DOHH2 (cell line): ENCODE measurements at regions not wholly inside any gene's neighbourhood (a gene's known extent, or its start where the extent isn't known, plus 50 kb on each side); places are given as distances from the start of the nearest gene placed in this dataset.

Source experiments
- H3F3A ChIP-seq: fragments of 200-600 bp; sonication (generic), shearing (Covaris generic); 2 replicates; pipeline ENCODE4 v1.6.0; 2016; ENCODE audit warnings: antibody characterized with exemption, mild to moderate bottlenecking; ENCODE audit not compliant: control insufficient read depth, insufficient read depth
- H3K27ac ChIP-seq: fragments of 200-600 bp; sonication (generic); 2 replicates; pipeline ENCODE4 v1.5.1; 2014; ENCODE audit warnings: low read depth, mild to moderate bottlenecking, low read length, moderate library complexity
- H3K27me3 ChIP-seq: fragments of 200-600 bp; sonication (generic); 2 replicates; pipeline ENCODE4 v1.6.1; 2014; ENCODE audit warnings: mild to moderate bottlenecking, low read length, mixed read lengths; ENCODE audit not compliant: control insufficient read depth
- H3K36me3 ChIP-seq: fragments of 200-600 bp; sonication (generic); 2 replicates; pipeline ENCODE4 v1.6.1; 2014; ENCODE audit warnings: mild to moderate bottlenecking, low read length, moderate library complexity, mixed read lengths; ENCODE audit not compliant: control insufficient read depth
- H3K4me1 ChIP-seq: fragments of 200-600 bp; sonication (generic); 2 replicates; pipeline ENCODE4 v1.6.1; 2014; ENCODE audit warnings: mild to moderate bottlenecking, low read length, mixed read lengths; ENCODE audit not compliant: control insufficient read depth
- H3K4me2 ChIP-seq: fragments of 200-600 bp; sonication (generic); 2 replicates; pipeline ENCODE4 v1.6.0; 2014; ENCODE audit warnings: mild to moderate bottlenecking, low read length, moderate library complexity
- H3K4me3 ChIP-seq: fragments of 200-600 bp; sonication (generic); 2 replicates; pipeline ENCODE4 v1.5.1; 2014; ENCODE audit warnings: mild to moderate bottlenecking, low read length, mixed read lengths
- H3K79me2 ChIP-seq: fragments of 200-600 bp; sonication (generic); 2 replicates; pipeline ENCODE4 v1.6.1; 2014; ENCODE audit warnings: mild to moderate bottlenecking, low read length, mixed read lengths; ENCODE audit not compliant: control insufficient read depth
- H3K9me2 ChIP-seq: fragments of 200-600 bp; sonication (generic); replicated peaks from 2 replicates; pipeline ENCODE4 v1.6.1; 2014; ENCODE audit warnings: mild to moderate bottlenecking, low read length, mixed read lengths; ENCODE audit not compliant: control insufficient read depth
- H3K9me3 ChIP-seq: fragments of 200-600 bp; sonication (generic); 2 replicates; pipeline ENCODE4 v1.6.1; 2014; ENCODE audit warnings: antibody characterized with exemption, low read length, mixed read lengths; ENCODE audit not compliant: control insufficient read depth, insufficient read depth
- H4K20me1 ChIP-seq: fragments of 200-600 bp; sonication (generic); 2 replicates; pipeline ENCODE4 v1.6.0; 2014; ENCODE audit warnings: low read depth, mild to moderate bottlenecking, antibody characterized with exemption, low read length, moderate library complexity; ENCODE audit not compliant: control insufficient read depth, insufficient read depth
- EZH2phosphoT487 ChIP-seq: fragments of 200-600 bp; sonication (generic); IDR thresholded peaks from 2 replicates; pipeline ENCODE4 v1.6.1; 2017; ENCODE audit warnings: borderline replicate concordance, mild to moderate bottlenecking, antibody characterized with exemption, low read length, moderate library complexity, mixed read lengths
- TF ChIP-seq, protein P1 (sequence below): fragments of 200-600 bp; sonication (generic); IDR thresholded peaks from one replicate; pipeline ENCODE4 v1.5.1; 2014; ENCODE audit warnings: antibody characterized with exemption, mild to moderate bottlenecking, low read depth, low read length; ENCODE audit not compliant: poor library complexity, severe bottlenecking

DNA sequence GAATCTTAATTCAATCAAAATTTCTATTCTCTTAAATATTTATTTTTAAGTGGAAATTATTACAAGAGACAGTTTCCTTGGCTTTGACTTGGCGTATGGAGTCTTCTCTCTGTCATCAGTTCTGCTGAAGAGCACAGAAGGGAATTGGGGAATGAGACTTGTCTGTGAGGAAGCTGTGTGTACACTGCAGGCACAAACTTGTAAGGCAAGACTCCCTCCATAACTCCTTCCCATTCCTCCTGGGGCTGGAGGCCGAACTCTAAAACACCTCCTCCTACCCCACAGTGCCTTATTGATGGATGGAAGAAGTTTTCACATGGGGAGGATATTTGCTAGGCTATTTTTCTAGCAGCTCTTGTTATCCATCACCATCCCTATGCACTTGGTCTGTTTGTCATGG lies 187.4 kb upstream of the ELL2 start:
- H3K79me2 ChIP-seq, result no peaks in the 10 kb centered on the region
- H3K9me2 ChIP-seq, result no peaks in the 10 kb centered on the region
- no peak overlapping the region for H3K4me3 ChIP-seq
- no peaks in the 10 kb centered on the region for H3K36me3 ChIP-seq
- H3K4me2 ChIP-seq, result no peak overlapping the region
- no peaks in the 10 kb centered on the region for H3K27me3 ChIP-seq
- H3K9me3 ChIP-seq, result no peaks in the 10 kb centered on the region
- H4K20me1 ChIP-seq, result no peaks in the 10 kb centered on the region
- no peak overlapping the region for H3K27ac ChIP-seq
- no peaks in the 10 kb centered on the region for H3K4me1 ChIP-seq
- TF ChIP-seq EZH2phosphoT487, result no peak
- TF ChIP-seq, protein P1, sequence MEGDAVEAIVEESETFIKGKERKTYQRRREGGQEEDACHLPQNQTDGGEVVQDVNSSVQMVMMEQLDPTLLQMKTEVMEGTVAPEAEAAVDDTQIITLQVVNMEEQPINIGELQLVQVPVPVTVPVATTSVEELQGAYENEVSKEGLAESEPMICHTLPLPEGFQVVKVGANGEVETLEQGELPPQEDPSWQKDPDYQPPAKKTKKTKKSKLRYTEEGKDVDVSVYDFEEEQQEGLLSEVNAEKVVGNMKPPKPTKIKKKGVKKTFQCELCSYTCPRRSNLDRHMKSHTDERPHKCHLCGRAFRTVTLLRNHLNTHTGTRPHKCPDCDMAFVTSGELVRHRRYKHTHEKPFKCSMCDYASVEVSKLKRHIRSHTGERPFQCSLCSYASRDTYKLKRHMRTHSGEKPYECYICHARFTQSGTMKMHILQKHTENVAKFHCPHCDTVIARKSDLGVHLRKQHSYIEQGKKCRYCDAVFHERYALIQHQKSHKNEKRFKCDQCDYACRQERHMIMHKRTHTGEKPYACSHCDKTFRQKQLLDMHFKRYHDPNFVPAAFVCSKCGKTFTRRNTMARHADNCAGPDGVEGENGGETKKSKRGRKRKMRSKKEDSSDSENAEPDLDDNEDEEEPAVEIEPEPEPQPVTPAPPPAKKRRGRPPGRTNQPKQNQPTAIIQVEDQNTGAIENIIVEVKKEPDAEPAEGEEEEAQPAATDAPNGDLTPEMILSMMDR, result no peak
- H3F3A ChIP-seq, result no peaks in the 10 kb centered on the region

GRCh38 chr5:96148376-96148775 lies 186.7 kb upstream of the ELL2 start:
- H3K4me1 ChIP-seq, result no peaks in the 10 kb centered on the region
- TF ChIP-seq EZH2phosphoT487, result no peak
- TF ChIP-seq, protein P1, result no peak
- H3K27ac ChIP-seq, result no peak overlapping the region
- H3K4me3 ChIP-seq, result no peak overlapping the region
- H3K36me3 ChIP-seq, result no peaks in the 10 kb centered on the region
- no peak overlapping the region for H3K4me2 ChIP-seq
- no peaks in the 10 kb centered on the region for H3K27me3 ChIP-seq
- no peaks in the 10 kb centered on the region for H3K9me3 ChIP-seq
- no peaks in the 10 kb centered on the region for H3K79me2 ChIP-seq
- no peaks in the 10 kb centered on the region for H3K9me2 ChIP-seq
- no peaks in the 10 kb centered on the region for H3F3A ChIP-seq
- H4K20me1 ChIP-seq, result no peaks in the 10 kb centered on the region

DNA sequence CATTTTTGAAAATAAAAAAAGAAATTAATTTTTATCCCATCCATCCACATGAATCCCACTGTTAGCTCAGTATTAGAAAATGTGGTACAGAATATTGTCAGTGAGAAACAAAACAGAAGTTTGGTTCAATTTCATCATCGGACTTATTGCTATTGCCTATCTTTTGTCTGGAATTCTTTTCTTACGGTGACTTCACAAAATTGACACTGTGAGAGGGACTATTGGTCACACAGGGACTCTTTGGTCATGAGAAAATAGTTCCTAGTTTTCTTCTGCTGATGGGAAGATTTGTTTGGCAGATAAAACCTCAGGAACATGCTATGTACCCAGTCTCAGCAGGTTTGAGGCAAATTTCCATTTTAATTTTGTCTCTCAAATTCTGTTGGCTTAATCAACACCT lies 186.2 kb upstream of the ELL2 start:
- no peaks in the 10 kb centered on the region for H3K4me1 ChIP-seq
- H3F3A ChIP-seq, result no peaks in the 10 kb centered on the region
- H3K36me3 ChIP-seq, result no peaks in the 10 kb centered on the region
- no peaks in the 10 kb centered on the region for H3K79me2 ChIP-seq
- H3K9me3 ChIP-seq, result no peaks in the 10 kb centered on the region
- H3K27ac ChIP-seq, result no peak overlapping the region
- no peaks in the 10 kb centered on the region for H3K27me3 ChIP-seq
- no peak overlapping the region for H3K4me2 ChIP-seq
- H4K20me1 ChIP-seq, result no peaks in the 10 kb centered on the region
- H3K9me2 ChIP-seq, result no peaks in the 10 kb centered on the region
- no peak overlapping the region for H3K4me3 ChIP-seq
- TF ChIP-seq, protein P1, result no peak
- no peak for TF ChIP-seq EZH2phosphoT487

GRCh38 chr5:96146675-96147074 lies 185.0 kb upstream of the ELL2 start:
- TF ChIP-seq EZH2phosphoT487, result no peak
- TF ChIP-seq, protein P1, result no peak
- Histone ChIP-seq H3K27me3 (no peaks in the 10 kb centered on the region), H4K20me1 (no peaks in the 10 kb centered on the region), H3K4me2 (no peak overlapping the region), H3K9me3 (no peaks in the 10 kb centered on the region), H3K4me3 (no peak overlapping the region), H3F3A (no peaks in the 10 kb centered on the region), H3K79me2 (no peaks in the 10 kb centered on the region), H3K4me1 (no peaks in the 10 kb centered on the region), H3K36me3 (no peaks in the 10 kb centered on the region), H3K27ac (no peak overlapping the region), H3K9me2 (no peaks in the 10 kb centered on the region)
